GM18909 (cell line): ENCODE measurements at regions not wholly inside any gene's neighbourhood (a gene's known extent, or its start where the extent isn't known, plus 50 kb on each side); places are given as distances from the start of the nearest gene placed in this dataset.

ENCODE experiments used
- ATAC-seq: cut with Tn5 transposase; IDR thresholded peaks from one replicate; pipeline ENCODE4 v1.9.1; 2021; ENCODE audit warnings: mild to moderate bottlenecking; ENCODE audit not compliant: unreplicated experiment, poor library complexity

- ATAC-seq, result no peak
Measured at GRCh38 chr5:174421408-174421805, 303.0 kb upstream of the MSX2 start.

GRCh38 chr5:174423558-174423957, 300.8 kb upstream of the MSX2 start:
- ATAC-seq, result no peak

GRCh38 chr5:174424219-174425053, 299.9 kb upstream of the MSX2 start:
- no peak for ATAC-seq

GRCh38 chr5:174425271-174425963, 299.0 kb upstream of the MSX2 start:
- ATAC-seq, result no peak

GRCh38 chr5:174425964-174426290, 298.5 kb upstream of the MSX2 start:
- ATAC-seq, result no peak

- ATAC-seq, result no peak
Measured at GRCh38 chr5:174426388-174426787, 298.0 kb upstream of the MSX2 start.

- ATAC-seq, result no peak
Measured at GRCh38 chr5:174426851-174427250, 297.5 kb upstream of the MSX2 start.

- ATAC-seq, result no peak
Measured at GRCh38 chr5:174427304-174427703, 297.1 kb upstream of the MSX2 start.

GRCh38 chr5:174428895-174429294, 295.5 kb upstream of the MSX2 start:
- no peak for ATAC-seq

- no peak for ATAC-seq
Measured at GRCh38 chr5:174430940-174431339, 293.4 kb upstream of the MSX2 start.

- no peak for ATAC-seq
Measured at GRCh38 chr5:174431504-174431903, 292.9 kb upstream of the MSX2 start.

GRCh38 chr5:174433098-174433497, 291.3 kb upstream of the MSX2 start:
- no peak for ATAC-seq

- no peak for ATAC-seq
Measured at GRCh38 chr5:174436750-174437149, 287.6 kb upstream of the MSX2 start.

GRCh38 chr5:174444479-174445188, 279.7 kb upstream of the MSX2 start:
- no peak for ATAC-seq

GRCh38 chr5:174446446-174446845, 277.9 kb upstream of the MSX2 start:
- ATAC-seq, result no peak

GRCh38 chr5:174446988-174447387, 277.4 kb upstream of the MSX2 start:
- ATAC-seq, result no peak

GRCh38 chr5:174448041-174448440, 276.3 kb upstream of the MSX2 start:
- no peak for ATAC-seq

- ATAC-seq, result no peak
Measured at GRCh38 chr5:174448662-174449061, 275.7 kb upstream of the MSX2 start.

GRCh38 chr5:174453690-174454089, 270.7 kb upstream of the MSX2 start:
- no peak for ATAC-seq

GRCh38 chr5:174454464-174454863, 269.9 kb upstream of the MSX2 start:
- no peak for ATAC-seq

- no peak for ATAC-seq
Measured at GRCh38 chr5:174454890-174455289, 269.5 kb upstream of the MSX2 start.
